Neural progenitor cell (in vitro differentiated cells): ENCODE measurements at regions not wholly inside any gene's neighbourhood (a gene's known extent, or its start where the extent isn't known, plus 50 kb on each side); places are given as distances from the start of the nearest gene placed in this dataset.

Experiments
- DNase-seq: peaks from one replicate; pipeline ENCODE4 v3.0.0-alpha.2; 2016; ENCODE audit warnings: low spot score
- H2AFZ ChIP-seq: fragments of 200-600 bp; sonication (generic); replicated peaks from 2 replicates; pipeline ENCODE4 v1.6.1; 2016; ENCODE audit warnings: antibody characterized with exemption
- H3F3A ChIP-seq: fragments of 200-600 bp; sonication (generic); 2 replicates; pipeline ENCODE4 v1.6.1; 2016; ENCODE audit warnings: antibody characterized with exemption, low read depth
- H3K27ac ChIP-seq: fragments of 200-600 bp; sonication (generic); 2 replicates; pipeline ENCODE4 v1.5.1; 2016; ENCODE audit warnings: mild to moderate bottlenecking
- H3K27me3 ChIP-seq: fragments of 200-600 bp; sonication (generic); 2 replicates; pipeline ENCODE4 v1.6.1; 2016; ENCODE audit warnings: mild to moderate bottlenecking, moderate library complexity
- H3K36me3 ChIP-seq: fragments of 200-600 bp; sonication (generic); 2 replicates; pipeline ENCODE4 v1.5.1; 2016
- H3K4me1 ChIP-seq: fragments of 200-600 bp; sonication (generic); 2 replicates; pipeline ENCODE4 v1.6.1; 2016; ENCODE audit warnings: mixed run types
- H3K4me2 ChIP-seq: fragments of 200-600 bp; sonication (generic); 2 replicates; pipeline ENCODE4 v1.6.1; 2016
- H3K4me3 ChIP-seq: fragments of 200-600 bp; sonication (generic); 2 replicates; pipeline ENCODE4 v1.5.1; 2016
- H3K79me2 ChIP-seq: fragments of 200-600 bp; sonication (generic); 2 replicates; pipeline ENCODE4 v1.6.1; 2016; ENCODE audit warnings: low read depth
- H3K9ac ChIP-seq: fragments of 200-600 bp; sonication (generic); 2 replicates; pipeline ENCODE4 v1.6.1; 2016
- H3K9me3 ChIP-seq: fragments of 200-600 bp; sonication (generic); 2 replicates; pipeline ENCODE4 v1.5.1; 2016; ENCODE audit warnings: low read depth
- H4K20me1 ChIP-seq: fragments of 200-600 bp; sonication (generic); 2 replicates; pipeline ENCODE4 v1.6.1; 2016; ENCODE audit warnings: low read depth
- H3K27ac Mint-ChIP-seq: 3 replicates; pipeline ENCODE4 v1.8.0; 2021; ENCODE audit warnings: mixed read lengths
- H3K27me3 Mint-ChIP-seq: 2 replicates; pipeline ENCODE4 v1.8.0; 2022; ENCODE audit warnings: low read depth, mild to moderate bottlenecking, inconsistent platforms, moderate library complexity, mixed read lengths; ENCODE audit not compliant: insufficient read depth
- H3K36me3 Mint-ChIP-seq: 3 replicates; pipeline ENCODE4 v1.8.0; 2021; ENCODE audit warnings: mixed read lengths
- H3K4me1 Mint-ChIP-seq: 3 replicates; pipeline ENCODE4 v1.8.0; 2021; ENCODE audit warnings: mixed read lengths
- H3K4me3 Mint-ChIP-seq: 3 replicates; pipeline ENCODE4 v1.8.0; 2021; ENCODE audit warnings: mild to moderate bottlenecking, moderate library complexity, mixed read lengths
- H3K9me3 Mint-ChIP-seq: 3 replicates; pipeline ENCODE4 v1.8.0; 2020; ENCODE audit warnings: mixed read lengths
- CTCF ChIP-seq: fragments of 200-600 bp; sonication (generic); IDR thresholded peaks from 2 replicates; pipeline ENCODE4 v1.5.1; 2017; ENCODE audit warnings: antibody characterized with exemption, mild to moderate bottlenecking
- EZH2 ChIP-seq: fragments of 200-600 bp; sonication (generic); IDR thresholded peaks from 2 replicates; pipeline ENCODE4 v1.6.1; 2017; ENCODE audit warnings: antibody characterized with exemption, mild to moderate bottlenecking, moderate library complexity
- EZH2phosphoT487 ChIP-seq: fragments of 200-600 bp; sonication (generic); IDR thresholded peaks from 2 replicates; pipeline ENCODE4 v1.6.1; 2017; ENCODE audit warnings: antibody characterized with exemption

GRCh38 chr13:65843314-65843731, 1386.8 kb downstream of the PCDH9 start:
- no peaks in the 10 kb centered on the region for H3K36me3 ChIP-seq
- no peak overlapping the region for H3K4me3 Mint-ChIP-seq
- no peak overlapping the region for H3K27ac ChIP-seq
- no peaks in the 10 kb centered on the region for H3K36me3 Mint-ChIP-seq
- no peak overlapping the region for H3K27ac Mint-ChIP-seq
- TF ChIP-seq EZH2: no peak
- TF ChIP-seq EZH2phosphoT487: no peak
- TF ChIP-seq CTCF: no peak
- no peak overlapping the region for H3K4me3 ChIP-seq
- no peaks in the 10 kb centered on the region for H3K9me3 Mint-ChIP-seq
- no peak overlapping the region for H3K9ac ChIP-seq
- H3K79me2 ChIP-seq: no peaks in the 10 kb centered on the region
- no peaks in the 10 kb centered on the region for H3K4me1 ChIP-seq
- no peaks in the 10 kb centered on the region for H4K20me1 ChIP-seq
- no peak overlapping the region for H2AFZ ChIP-seq
- no peaks in the 10 kb centered on the region for H3K4me1 Mint-ChIP-seq
- H3F3A ChIP-seq: no peaks in the 10 kb centered on the region
- H3K27me3 Mint-ChIP-seq: no peaks in the 10 kb centered on the region
- no peak for DNase-seq
- H3K27me3 ChIP-seq: no peaks in the 10 kb centered on the region
- H3K4me2 ChIP-seq: no peak overlapping the region
- no peaks in the 10 kb centered on the region for H3K9me3 ChIP-seq

GRCh38 chr13:65841156-65841555, 1389.0 kb downstream of the PCDH9 start:
- no peak for DNase-seq
- no peaks in the 10 kb centered on the region for H4K20me1 ChIP-seq
- no peak overlapping the region for H3K9ac ChIP-seq
- Mint-ChIP-seq H3K36me3 (no peaks in the 10 kb centered on the region), H3K27ac (no peak overlapping the region), H3K4me3 (no peak overlapping the region), H3K27me3 (no peaks in the 10 kb centered on the region), H3K9me3 (no peaks in the 10 kb centered on the region), H3K4me1 (no peaks in the 10 kb centered on the region)
- H3K27ac ChIP-seq: no peak overlapping the region
- H3K9me3 ChIP-seq: no peaks in the 10 kb centered on the region
- H3K4me1 ChIP-seq: no peaks in the 10 kb centered on the region
- no peaks in the 10 kb centered on the region for H3K79me2 ChIP-seq
- H3K4me3 ChIP-seq: no peak overlapping the region
- no peaks in the 10 kb centered on the region for H3K36me3 ChIP-seq
- no peaks in the 10 kb centered on the region for H3K27me3 ChIP-seq
- no peaks in the 10 kb centered on the region for H3F3A ChIP-seq
- no peak overlapping the region for H2AFZ ChIP-seq
- H3K4me2 ChIP-seq: no peak overlapping the region
- TF ChIP-seq EZH2 (no peak), EZH2phosphoT487 (no peak), CTCF (no peak)

- H3F3A ChIP-seq: no peaks in the 10 kb centered on the region
- Mint-ChIP-seq H3K27ac (no peak overlapping the region), H3K4me3 (no peak overlapping the region), H3K4me1 (no peaks in the 10 kb centered on the region), H3K36me3 (no peaks in the 10 kb centered on the region), H3K9me3 (no peaks in the 10 kb centered on the region), H3K27me3 (no peaks in the 10 kb centered on the region)
- H3K27ac ChIP-seq: no peak overlapping the region
- no peaks in the 10 kb centered on the region for H3K4me1 ChIP-seq
- no peak overlapping the region for H2AFZ ChIP-seq
- DNase-seq: no peak
- no peak overlapping the region for H3K4me2 ChIP-seq
- no peaks in the 10 kb centered on the region for H3K27me3 ChIP-seq
- H3K4me3 ChIP-seq: no peak overlapping the region
- no peak for TF ChIP-seq CTCF
- no peak for TF ChIP-seq EZH2phosphoT487
- no peak for TF ChIP-seq EZH2
- no peak overlapping the region for H3K9ac ChIP-seq
- no peaks in the 10 kb centered on the region for H3K9me3 ChIP-seq
- H4K20me1 ChIP-seq: no peaks in the 10 kb centered on the region
- H3K36me3 ChIP-seq: no peaks in the 10 kb centered on the region
- no peaks in the 10 kb centered on the region for H3K79me2 ChIP-seq
These were observed 1394.1 kb downstream of the PCDH9 start for GRCh38 chr13:65836066-65836465.

GRCh38 chr13:65834897-65835296, 1395.2 kb downstream of the PCDH9 start:
- H3K27me3 Mint-ChIP-seq: no peaks in the 10 kb centered on the region
- Histone ChIP-seq H3K9me3 (no peaks in the 10 kb centered on the region), H3F3A (no peaks in the 10 kb centered on the region), H3K27ac (no peak overlapping the region), H4K20me1 (no peaks in the 10 kb centered on the region), H3K36me3 (no peaks in the 10 kb centered on the region), H2AFZ (no peak overlapping the region), H3K4me2 (no peak overlapping the region), H3K4me3 (no peak overlapping the region), H3K9ac (no peak overlapping the region), H3K79me2 (no peaks in the 10 kb centered on the region), H3K27me3 (no peaks in the 10 kb centered on the region), H3K4me1 (no peaks in the 10 kb centered on the region)
- H3K4me1 Mint-ChIP-seq: no peaks in the 10 kb centered on the region
- H3K4me3 Mint-ChIP-seq: no peak overlapping the region
- no peak for TF ChIP-seq EZH2phosphoT487
- TF ChIP-seq EZH2: no peak
- TF ChIP-seq CTCF: no peak
- no peak for DNase-seq
- H3K9me3 Mint-ChIP-seq: no peaks in the 10 kb centered on the region
- no peak overlapping the region for H3K27ac Mint-ChIP-seq
- H3K36me3 Mint-ChIP-seq: no peaks in the 10 kb centered on the region
